Fibroblast of the aortic adventitia (primary cell): ENCODE measurements at regions not wholly inside any gene's neighbourhood (a gene's known extent, or its start where the extent isn't known, plus 50 kb on each side); places are given as distances from the start of the nearest gene placed in this dataset.

ENCODE experiments used
- DNase-seq: peaks from one replicate; pipeline ENCODE4 v3.0.0-alpha.2; 2010; ENCODE audit warnings: low read depth
- H3K4me3 ChIP-seq: 2 replicates; pipeline ENCODE4 v1.5.1; 2011; ENCODE audit warnings: low read depth, mild to moderate bottlenecking, control low read depth, low read length, moderate library complexity
- CTCF ChIP-seq: IDR thresholded peaks from 2 replicates; pipeline ENCODE4 v1.5.1; 2011; ENCODE audit warnings: mild to moderate bottlenecking, low read length, control low read depth, inconsistent platforms; ENCODE audit not compliant: insufficient read depth

GRCh38 chr4:25535278-25535677 lies 120.4 kb upstream of the SLC34A2 start:
- no peak for TF ChIP-seq CTCF
- H3K4me3 ChIP-seq = no peak overlapping the region
- no peak for DNase-seq

- peak; percentile 54 for DNase-seq
- no peak for TF ChIP-seq CTCF
- no peak overlapping the region for H3K4me3 ChIP-seq
These were observed 119.8 kb upstream of the SLC34A2 start for GRCh38 chr4:25535701-25536473.

GRCh38 chr4:25536564-25537320 lies 118.9 kb upstream of the SLC34A2 start:
- TF ChIP-seq CTCF = no peak
- no peak for DNase-seq
- H3K4me3 ChIP-seq = no peak overlapping the region

GRCh38 chr4:25538430-25538829 lies 117.2 kb upstream of the SLC34A2 start:
- H3K4me3 ChIP-seq = no peak overlapping the region
- no peak for DNase-seq
- TF ChIP-seq CTCF = no peak

GRCh38 chr4:25539241-25539640 lies 116.4 kb upstream of the SLC34A2 start:
- TF ChIP-seq CTCF = no peak
- DNase-seq = no peak
- no peak overlapping the region for H3K4me3 ChIP-seq

- no peak for DNase-seq
- no peak for TF ChIP-seq CTCF
- H3K4me3 ChIP-seq = no peak overlapping the region
These were observed 114.9 kb upstream of the SLC34A2 start for GRCh38 chr4:25540734-25541133.
